ENCODE measurements at regions not wholly inside any gene's neighbourhood (a gene's known extent, or its start where the extent isn't known, plus 50 kb on each side); places are given as distances from the start of the nearest gene placed in this dataset.
A peak's percentile ranks its signal among the peaks of the same experiment; 100 is the strongest.

GRCh38 chr12:114740448-114740847 is 56.5 kb upstream of the TBX3 start:
- no peak for TF ChIP-seq CTCF (IDR thresholded peaks at IDR 0.05; ENCODE audit: unreplicated experiment)
- no peaks in the 10 kb centered on the region for H3K9me3 Mint-ChIP-seq (ENCODE audit: low read depth)
- H3K4me1 Mint-ChIP-seq (ENCODE audit: low read depth): no peaks in the 10 kb centered on the region
- no peak overlapping the region for H3K27ac Mint-ChIP-seq
- H3K36me3 Mint-ChIP-seq (ENCODE audit: insufficient read depth): peaks cover 2% of the 10 kb centered on the region
- no peak overlapping the region for H3K4me3 Mint-ChIP-seq (ENCODE audit: low read depth)
- no peak for DNase-seq (ENCODE audit: low spot score, unreplicated experiment)
- H3K27me3 Mint-ChIP-seq: peaks cover 3% of the 10 kb centered on the region

GRCh38 chr12:114738460-114739184 is 54.6 kb upstream of the TBX3 start:
- Mint-ChIP-seq H3K9me3 (ENCODE audit: low read depth) (peaks cover 4% of the 10 kb centered on the region), H3K27ac (peak overlapping the region; percentile 16), H3K27me3 (peaks cover 6% of the 10 kb centered on the region), H3K36me3 (ENCODE audit: insufficient read depth) (peaks cover 2% of the 10 kb centered on the region), H3K4me3 (ENCODE audit: low read depth) (no peak overlapping the region), H3K4me1 (ENCODE audit: low read depth) (no peaks in the 10 kb centered on the region)
- DNase-seq (ENCODE audit: low spot score, unreplicated experiment): no peak
- no peak for TF ChIP-seq CTCF (IDR thresholded peaks at IDR 0.05; ENCODE audit: unreplicated experiment)

GRCh38 chr12:114735680-114736374 is 51.9 kb upstream of the TBX3 start:
- no peak overlapping the region for H3K4me3 Mint-ChIP-seq (ENCODE audit: low read depth)
- H3K27me3 Mint-ChIP-seq: peaks cover 3% of the 10 kb centered on the region
- H3K9me3 Mint-ChIP-seq (ENCODE audit: low read depth): peaks cover 4% of the 10 kb centered on the region

GRCh38 chr12:114735011-114735410 is 51.0 kb upstream of the TBX3 start:
- Mint-ChIP-seq H3K9me3 (ENCODE audit: low read depth) (peaks cover 4% of the 10 kb centered on the region), H3K27me3 (peaks cover 3% of the 10 kb centered on the region), H3K36me3 (ENCODE audit: insufficient read depth) (peaks cover 2% of the 10 kb centered on the region), H3K4me1 (ENCODE audit: low read depth) (no peaks in the 10 kb centered on the region), H3K27ac (no peak overlapping the region), H3K4me3 (ENCODE audit: low read depth) (no peak overlapping the region)
- TF ChIP-seq CTCF (IDR thresholded peaks at IDR 0.05; ENCODE audit: unreplicated experiment): no peak
- no peak for DNase-seq (ENCODE audit: low spot score, unreplicated experiment)

More at GRCh38 chr12:114735680-114736374, 51.9 kb upstream of the TBX3 start:
- Mint-ChIP-seq H3K4me1 (ENCODE audit: low read depth) (no peaks in the 10 kb centered on the region), H3K27ac (no peak overlapping the region), H3K36me3 (ENCODE audit: insufficient read depth) (peaks cover 2% of the 10 kb centered on the region)
- DNase-seq (ENCODE audit: low spot score, unreplicated experiment): no peak
- no peak for TF ChIP-seq CTCF (IDR thresholded peaks at IDR 0.05; ENCODE audit: unreplicated experiment)

GRCh38 chr12:114733919-114734318 is 49.9 kb upstream of the TBX3 start:
- H3K9me3 Mint-ChIP-seq (ENCODE audit: low read depth): peaks cover 4% of the 10 kb centered on the region
- DNase-seq (ENCODE audit: low spot score, unreplicated experiment): no peak
- no peaks in the 10 kb centered on the region for H3K4me1 Mint-ChIP-seq (ENCODE audit: low read depth)
- H3K27ac Mint-ChIP-seq: no peak overlapping the region
- no peak for TF ChIP-seq CTCF (IDR thresholded peaks at IDR 0.05; ENCODE audit: unreplicated experiment)
- H3K36me3 Mint-ChIP-seq (ENCODE audit: insufficient read depth): peaks cover 2% of the 10 kb centered on the region
- no peak overlapping the region for H3K4me3 Mint-ChIP-seq (ENCODE audit: low read depth)
- peaks cover 3% of the 10 kb centered on the region for H3K27me3 Mint-ChIP-seq
